SKM-1 (cell line): ENCODE measurements at regions not wholly inside any gene's neighbourhood (a gene's known extent, or its start where the extent isn't known, plus 50 kb on each side); places are given as distances from the start of the nearest gene placed in this dataset.

Source experiments
- DNase-seq: peaks from one replicate; lab custom pipeline; 2025; ENCODE audit not compliant: unreplicated experiment; lab: John Stamatoyannopoulos, UW

DNA sequence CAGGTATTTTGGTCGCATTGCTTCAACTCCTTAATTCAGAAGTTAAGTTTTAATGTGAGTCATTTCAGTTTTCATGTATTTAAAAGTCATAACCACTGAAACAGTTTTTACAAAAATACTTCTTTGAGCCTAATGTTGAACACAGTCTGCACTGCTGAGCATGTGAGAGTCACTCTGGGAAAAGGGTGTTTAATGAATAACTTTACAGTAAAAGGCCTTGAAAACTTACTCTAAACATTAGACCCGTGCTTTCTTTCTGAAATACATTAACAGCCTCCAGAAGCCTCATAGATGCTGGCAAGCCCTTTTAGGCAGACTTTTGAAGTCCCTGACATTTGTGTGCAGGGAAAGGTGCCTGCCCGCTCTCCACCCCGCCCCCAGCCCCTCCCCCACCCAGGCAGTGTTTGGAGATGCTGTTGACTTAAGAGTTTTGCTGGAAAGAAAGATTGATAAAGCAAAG, 68.9 kb upstream of the NR2F2 start:
- no peak for DNase-seq

DNA sequence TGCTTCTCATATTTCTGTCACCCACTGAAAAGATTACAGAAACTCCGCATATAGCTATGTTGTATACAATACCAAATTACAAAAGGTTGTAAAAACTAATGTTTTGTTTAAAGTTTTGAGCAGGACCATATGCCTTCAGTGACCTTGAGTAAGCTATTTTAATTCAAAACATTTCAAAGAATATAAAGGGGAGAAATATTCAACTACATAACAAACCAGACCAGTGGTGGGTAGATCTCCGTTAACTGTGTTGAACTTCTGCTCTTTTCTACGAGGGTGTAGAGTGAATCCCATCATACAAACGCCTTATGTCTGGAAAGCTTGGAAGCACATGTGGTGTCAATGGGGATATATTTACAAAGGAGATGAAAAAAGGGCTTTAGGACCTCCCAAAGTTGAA, 68.4 kb upstream of the NR2F2 start:
- DNase-seq: no peak

DNA sequence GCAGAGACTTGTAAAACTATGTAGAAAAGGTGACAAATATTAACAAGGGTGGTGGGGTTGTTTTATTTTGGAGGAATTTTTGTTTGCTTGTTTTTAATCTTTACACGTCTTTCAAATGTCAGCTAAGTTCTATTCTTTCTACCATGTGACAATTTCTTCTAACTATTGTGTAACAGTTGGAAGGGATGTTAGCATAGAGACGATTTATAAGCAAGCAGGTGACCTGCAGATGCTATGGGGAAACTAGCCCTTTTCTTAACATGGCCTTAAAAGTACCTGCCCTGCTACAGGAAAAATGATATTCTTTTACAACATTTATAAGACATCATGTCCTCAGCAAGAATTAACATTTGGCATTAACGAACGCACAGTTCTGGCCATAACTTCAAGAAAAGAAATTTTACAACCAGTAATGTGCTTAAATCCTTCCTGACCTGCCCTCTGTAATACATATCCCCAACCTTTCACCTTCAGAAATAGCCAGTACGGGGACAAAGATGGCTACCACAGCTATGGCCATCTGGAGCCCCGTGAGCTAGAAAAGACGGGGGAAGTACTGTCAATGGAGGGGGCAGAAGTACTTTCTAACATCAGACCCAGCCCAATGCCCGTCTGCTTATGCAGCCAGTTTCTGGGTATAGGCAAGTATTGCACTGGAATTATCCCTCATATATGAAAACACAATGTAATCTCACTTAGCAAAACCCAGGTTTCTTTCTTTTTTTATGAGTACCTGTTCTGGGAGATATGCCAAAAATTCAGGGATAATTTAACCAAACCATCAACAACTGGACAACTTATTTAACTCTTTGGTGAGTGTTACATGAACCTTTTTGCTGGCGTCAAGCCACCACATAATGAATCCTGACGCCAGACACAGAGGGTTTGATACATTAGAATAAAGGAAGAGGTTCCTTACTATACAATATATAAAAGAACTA, 67.7 kb upstream of the NR2F2 start:
- DNase-seq: no peak

DNA sequence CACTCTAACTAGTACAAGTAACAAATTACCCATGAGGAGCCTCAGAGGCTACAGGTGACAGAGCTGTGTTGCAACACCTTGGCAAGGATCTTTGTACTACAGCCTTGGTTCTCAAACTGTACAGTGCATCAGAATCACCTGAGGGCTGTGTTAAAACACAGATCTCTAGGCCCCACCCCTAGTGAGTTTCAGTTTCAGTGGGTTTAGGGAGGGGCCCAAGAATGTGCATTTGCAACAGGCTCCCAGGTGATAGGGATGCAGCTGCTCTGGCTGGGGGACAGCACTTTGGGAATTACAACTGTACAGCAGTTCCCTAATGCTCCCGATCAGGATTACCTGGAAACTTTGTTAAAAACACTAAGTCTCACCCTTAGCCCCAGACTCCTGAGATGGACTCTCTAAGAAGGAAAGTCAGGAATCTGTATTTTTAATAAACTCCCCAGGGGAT, 66.1 kb upstream of the NR2F2 start:
- DNase-seq: no peak

DNA sequence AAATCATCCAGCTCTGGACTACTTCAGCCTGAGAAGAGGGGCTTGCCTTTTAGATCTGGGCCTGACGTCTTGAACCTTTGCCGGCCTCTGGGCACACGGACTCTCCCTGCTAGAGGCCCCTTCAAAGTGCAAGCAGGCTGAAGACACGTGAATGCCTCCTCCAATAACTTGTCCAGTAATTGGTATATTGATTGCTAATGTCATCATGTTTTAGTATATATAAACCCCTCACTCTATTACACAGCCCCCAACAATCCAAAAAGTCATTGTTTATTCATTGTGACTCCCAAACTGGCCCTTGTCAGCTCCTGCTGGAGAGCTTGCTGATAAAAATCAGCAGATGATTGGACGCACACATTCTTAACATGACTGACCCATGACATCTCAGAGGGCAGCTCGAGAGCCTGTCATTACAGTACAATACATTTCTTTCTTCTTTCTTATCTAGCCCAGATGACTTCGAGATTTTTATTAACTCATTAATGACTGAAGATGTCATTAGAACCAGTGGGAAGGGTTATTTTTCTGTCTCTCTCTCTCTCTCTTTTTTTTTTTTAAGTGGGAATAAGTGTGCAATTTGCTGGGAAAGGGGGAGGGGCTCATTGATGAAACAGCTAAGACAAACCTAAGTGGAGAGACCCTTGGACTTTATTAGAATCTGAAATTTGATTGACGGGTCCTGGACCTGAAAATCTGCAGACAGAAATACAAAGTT, 65.5 kb upstream of the NR2F2 start:
- no peak for DNase-seq

DNA sequence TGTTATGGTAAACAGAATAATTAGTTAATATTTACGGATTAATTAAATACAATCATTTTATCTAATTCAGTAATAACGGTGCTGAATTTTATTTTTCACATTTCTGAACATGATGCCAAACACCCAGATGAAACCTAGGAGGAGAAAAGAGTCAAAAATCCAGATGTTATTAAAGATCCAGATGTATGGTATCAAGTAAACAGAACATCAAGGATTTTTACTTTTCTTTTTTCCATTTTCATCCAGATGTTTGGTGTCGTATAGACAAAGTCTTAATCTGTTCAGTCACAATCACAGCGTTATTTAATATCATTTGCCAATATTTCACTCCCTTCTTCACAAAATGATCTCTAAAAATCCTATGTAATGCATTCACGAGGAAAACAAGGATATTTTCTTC, 64.0 kb upstream of the NR2F2 start:
- DNase-seq: no peak

DNA sequence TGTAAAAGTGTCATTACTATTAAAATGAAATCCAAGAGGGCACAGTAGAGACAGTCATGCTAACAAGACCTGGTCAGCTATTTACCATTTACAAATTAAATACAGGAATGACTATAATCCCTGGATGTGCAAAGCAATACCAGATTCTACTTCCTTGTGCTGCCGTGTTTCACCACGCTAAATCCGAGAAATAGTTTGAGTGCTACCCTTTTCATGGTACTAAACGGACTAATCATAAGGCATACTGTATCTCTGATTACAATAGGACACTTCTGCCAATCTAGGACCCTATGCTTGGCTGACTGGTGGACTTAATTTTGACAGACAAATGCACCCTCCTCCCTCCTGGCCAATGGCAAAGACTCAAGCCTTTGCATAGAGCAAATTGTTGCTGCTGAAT, 63.0 kb upstream of the NR2F2 start:
- DNase-seq: no peak

DNA sequence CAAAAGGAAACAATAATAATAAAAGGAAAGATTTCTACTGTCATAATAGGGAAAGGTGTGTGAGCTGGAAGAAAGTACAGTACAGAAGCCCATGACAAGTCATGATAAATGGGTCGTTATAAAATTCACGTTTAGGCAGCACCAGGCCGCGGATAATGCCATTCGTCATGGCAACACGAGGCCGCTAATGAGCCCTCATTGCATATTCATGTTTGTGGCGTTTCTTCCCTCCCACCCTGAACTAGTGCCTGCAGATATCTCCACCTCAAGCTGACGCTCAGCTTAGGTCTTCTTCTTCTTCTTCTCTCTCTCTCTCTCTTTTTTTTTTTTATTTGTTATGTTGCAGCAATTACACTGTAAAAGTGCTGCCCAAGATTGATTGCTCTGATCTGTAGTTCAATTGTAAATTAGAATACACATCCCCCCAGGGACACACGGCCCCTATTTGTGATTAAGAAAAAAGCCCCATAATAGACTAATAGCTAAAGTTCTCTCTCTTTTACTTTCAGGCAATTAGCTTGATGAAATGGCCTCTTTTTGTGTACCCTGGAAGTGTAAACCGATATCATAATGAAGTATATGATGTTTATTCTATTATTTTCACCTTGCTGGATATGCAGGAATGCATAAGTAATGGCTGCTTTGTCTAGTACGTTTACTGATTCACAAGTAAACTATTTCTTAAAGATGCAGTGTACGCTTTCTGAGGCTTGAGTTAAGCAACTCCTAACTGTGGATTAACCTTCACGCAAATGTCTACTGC, 61.9 kb upstream of the NR2F2 start:
- DNase-seq: no peak

DNA sequence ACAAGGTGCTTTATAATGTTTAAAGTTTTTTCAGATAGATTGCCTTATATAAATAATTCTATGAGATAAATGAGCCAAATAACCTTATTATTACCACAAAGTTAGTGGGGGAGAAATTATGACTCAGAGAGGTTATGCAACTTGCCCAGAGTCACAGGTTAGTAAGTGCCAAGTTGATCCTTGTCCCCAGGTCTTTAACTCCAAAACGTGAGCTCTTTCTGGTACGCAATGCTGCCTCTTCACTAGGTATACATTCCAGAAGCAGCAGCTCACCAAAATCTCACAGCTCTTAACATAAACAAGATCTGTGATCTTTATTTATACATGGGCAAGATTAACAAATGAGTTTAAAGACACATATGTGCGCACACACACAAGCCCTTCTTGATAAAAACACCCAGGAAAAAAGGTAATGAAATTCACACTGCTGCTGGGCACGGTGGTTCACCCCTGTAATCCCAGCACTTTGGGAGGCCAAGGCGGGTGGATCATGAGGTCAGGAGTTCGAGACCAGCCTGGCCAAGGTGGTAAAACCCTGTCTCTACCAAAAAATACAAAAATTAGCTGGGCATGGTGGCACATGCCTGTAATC, 59.8 kb upstream of the NR2F2 start:
- DNase-seq: no peak

DNA sequence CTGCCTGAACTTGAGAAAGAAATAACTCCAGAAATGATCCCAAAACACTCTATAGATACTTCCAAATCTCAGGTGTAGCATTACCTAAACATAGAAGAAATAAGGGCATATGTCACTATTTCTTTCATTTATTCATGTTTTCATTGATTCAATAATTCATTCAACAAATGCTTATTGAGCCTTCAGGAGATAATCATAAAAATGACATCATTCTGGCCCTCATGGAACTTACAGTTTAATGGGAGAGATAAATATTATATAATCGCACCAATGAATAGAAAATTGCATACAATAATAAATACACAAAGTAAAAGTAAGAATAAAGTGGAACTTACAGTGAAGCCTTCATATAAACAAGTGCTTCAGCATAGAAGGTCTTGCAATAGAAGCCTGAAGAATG, 58.1 kb upstream of the NR2F2 start:
- no peak for DNase-seq

DNA sequence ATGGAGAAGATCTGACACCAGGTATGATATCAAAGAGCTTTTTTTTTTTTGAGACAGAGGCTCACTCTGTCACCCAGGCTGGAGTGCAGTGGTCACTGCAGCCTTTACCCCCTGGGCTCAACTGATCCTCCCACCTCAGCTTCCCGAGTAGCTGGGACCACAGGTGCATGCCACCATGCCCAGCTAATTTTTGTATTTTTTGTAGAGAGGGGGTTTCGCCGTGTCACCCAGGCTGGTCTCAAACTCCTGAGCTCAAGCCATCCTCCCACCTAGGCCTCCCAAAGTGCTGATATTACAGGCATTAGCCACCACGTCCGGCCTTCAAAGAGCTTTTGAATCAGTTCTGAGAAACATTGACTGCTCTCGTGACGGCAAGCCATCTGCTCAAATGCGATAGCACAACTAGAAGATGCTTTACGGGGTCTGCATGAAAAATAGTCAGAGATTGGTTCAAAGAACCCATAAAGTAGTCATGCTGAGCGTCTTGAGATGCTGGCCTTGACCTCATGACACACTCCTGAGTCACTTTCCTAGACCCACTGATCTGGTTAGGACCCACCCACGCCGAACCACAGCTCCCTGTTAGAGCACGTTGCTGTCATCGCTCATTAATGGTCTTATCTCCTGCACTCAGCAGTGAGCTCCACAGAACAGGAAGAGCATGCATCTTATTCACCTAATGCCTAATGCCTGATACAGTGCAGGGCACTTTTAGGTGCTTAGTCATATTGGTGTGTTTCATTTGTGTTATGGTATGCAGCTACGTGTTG, 57.0 kb upstream of the NR2F2 start:
- no peak for DNase-seq

DNA sequence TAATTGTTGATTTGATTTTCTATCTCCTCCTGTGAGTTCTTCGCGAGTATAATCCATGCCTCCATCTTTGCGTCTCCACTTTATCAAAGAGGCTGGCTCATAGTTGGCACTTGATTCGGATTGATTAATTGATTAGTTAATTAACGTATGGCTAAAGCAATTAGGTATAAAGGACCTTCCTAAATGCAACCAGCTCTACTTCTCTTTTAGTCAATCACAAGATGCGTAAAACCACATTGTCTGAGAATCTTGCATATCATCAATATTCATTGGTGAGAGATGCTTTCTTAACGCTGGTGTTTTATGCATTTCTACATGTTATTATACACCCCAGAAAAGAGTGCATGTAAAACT, 56.4 kb upstream of the NR2F2 start:
- DNase-seq: no peak

DNA sequence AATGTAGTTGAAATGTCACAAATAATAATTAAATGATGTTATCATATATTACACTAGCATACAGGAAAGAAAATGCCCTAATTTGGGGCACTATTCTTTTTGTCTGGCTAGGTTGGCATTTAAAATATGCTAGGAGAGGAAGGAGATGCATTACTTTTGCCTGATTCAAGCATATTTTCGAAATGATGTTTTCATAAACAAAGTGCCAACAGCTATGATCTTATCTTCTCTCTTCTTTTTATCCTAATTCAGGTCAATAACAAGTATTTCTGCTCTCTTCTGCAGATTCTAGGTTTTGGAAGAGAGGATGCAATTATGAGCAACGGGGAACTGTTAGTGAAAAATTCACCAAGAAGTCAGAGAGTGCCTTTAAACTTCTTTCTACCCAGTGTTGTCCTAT, 55.8 kb upstream of the NR2F2 start:
- DNase-seq: no peak

DNA sequence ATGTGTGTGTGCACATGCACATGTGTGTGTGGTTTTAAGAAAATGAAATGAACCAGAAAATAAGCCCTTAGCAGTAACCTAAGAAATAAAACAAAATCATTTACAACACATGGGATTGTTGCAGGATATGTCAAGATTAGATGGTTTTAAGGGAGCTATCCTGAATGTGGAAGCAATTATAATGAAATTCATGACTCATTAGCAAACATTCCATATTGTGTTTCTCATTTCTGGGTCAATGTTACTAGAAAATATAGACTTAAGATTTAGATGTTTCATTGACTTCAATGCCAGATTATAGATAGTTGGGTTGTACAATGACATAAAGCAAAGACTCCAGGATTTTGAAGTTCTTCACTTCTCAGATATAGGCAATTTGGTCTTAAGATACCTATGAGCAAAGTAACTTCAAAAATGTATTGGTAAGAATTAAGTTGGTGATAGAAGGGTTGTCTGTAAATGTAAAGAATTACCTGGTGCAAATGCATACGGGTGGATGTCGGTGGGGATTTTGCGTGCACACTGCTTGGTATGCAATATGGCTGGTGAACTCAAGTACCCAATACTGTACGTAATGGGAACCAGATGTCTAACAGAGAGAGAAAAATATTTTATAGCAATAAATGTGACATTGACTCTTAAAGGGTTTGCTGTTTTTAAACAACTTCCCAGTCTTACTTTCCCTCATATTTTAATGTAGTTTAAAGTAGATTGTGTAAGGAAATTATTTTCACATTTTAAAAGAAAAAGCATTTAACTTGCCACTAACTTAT, 53.9 kb upstream of the NR2F2 start:
- DNase-seq: no peak
